Mesenteric fat pad (tissue), 1 donor: ENCODE measurements at regions not wholly inside any gene's neighbourhood (a gene's known extent, or its start where the extent isn't known, plus 50 kb on each side); places are given as distances from the start of the nearest gene placed in this dataset.

ENCODE experiments used
- DNase-seq: peaks from one replicate; pipeline ENCODE4 v3.0.0-alpha.2; 2020; ENCODE audit warnings: low spot score
- donor health status: DM: yes; HTN: yes; CAD: no.

GRCh38 chr4:127126718-127127117 is 506.0 kb upstream of the INTU start:
- no peak for DNase-seq

GRCh38 chr4:127131527-127131926 is 501.2 kb upstream of the INTU start:
- DNase-seq, result no peak

- DNase-seq, result no peak
These were observed 498.3 kb upstream of the INTU start for GRCh38 chr4:127134490-127134889.

- DNase-seq, result no peak
These were observed 494.2 kb upstream of the INTU start for GRCh38 chr4:127138586-127138985.

GRCh38 chr4:127139788-127140286 is 492.9 kb upstream of the INTU start:
- DNase-seq, result no peak

- no peak for DNase-seq
These were observed 492.5 kb upstream of the INTU start for GRCh38 chr4:127140306-127140705.

GRCh38 chr4:127141856-127142255 is 490.9 kb upstream of the INTU start:
- DNase-seq, result no peak

- DNase-seq, result no peak
These were observed 489.1 kb upstream of the INTU start for GRCh38 chr4:127143460-127144195.

- no peak for DNase-seq
These were observed 487.7 kb upstream of the INTU start for GRCh38 chr4:127145006-127145540.

- DNase-seq, result no peak
These were observed 484.6 kb upstream of the INTU start for GRCh38 chr4:127148165-127148564.

GRCh38 chr4:127149086-127149485 is 483.7 kb upstream of the INTU start:
- DNase-seq, result no peak

- DNase-seq, result no peak
These were observed 480.8 kb upstream of the INTU start for GRCh38 chr4:127151941-127152340.

GRCh38 chr4:127155116-127155515 is 477.6 kb upstream of the INTU start:
- DNase-seq, result no peak

- no peak for DNase-seq
These were observed 477.2 kb upstream of the INTU start for GRCh38 chr4:127155555-127155954.

- no peak for DNase-seq
These were observed 470.0 kb upstream of the INTU start for GRCh38 chr4:127162741-127163140.

GRCh38 chr4:127165971-127166370 is 466.8 kb upstream of the INTU start:
- DNase-seq, result no peak

- no peak for DNase-seq
These were observed 458.6 kb upstream of the INTU start for GRCh38 chr4:127174201-127174600.

GRCh38 chr4:127174616-127175015 is 458.1 kb upstream of the INTU start:
- no peak for DNase-seq

- no peak for DNase-seq
These were observed 453.3 kb upstream of the INTU start for GRCh38 chr4:127179256-127180087.

GRCh38 chr4:127181001-127181400 is 451.8 kb upstream of the INTU start:
- no peak for DNase-seq

GRCh38 chr4:127182687-127183086 is 450.1 kb upstream of the INTU start:
- DNase-seq, result no peak

- DNase-seq, result no peak
These were observed 443.9 kb upstream of the INTU start for GRCh38 chr4:127188847-127189246.
